H1 (cell line): ENCODE measurements at regions not wholly inside any gene's neighbourhood (a gene's known extent, or its start where the extent isn't known, plus 50 kb on each side); places are given as distances from the start of the nearest gene placed in this dataset.

Source experiments
- CTCF ChIA-PET: fragments of 300-600 bp; sonication (Branson Sonifier 250); formaldehyde crosslinking; loops from one replicate; lab custom pipeline; 2021; ENCODE audit not compliant: partially characterized antibody; lab: Charles Lee
- POLR2A ChIA-PET: fragments of 300-600 bp; sonication (Branson Sonifier 250); formaldehyde crosslinking; loops from one replicate; lab custom pipeline; 2021; ENCODE audit warnings: inconsistent platforms; ENCODE audit not compliant: partially characterized antibody; lab: Charles Lee
- DNase-seq, 2 experiments: peaks; one replicate each; pipeline versions ENCODE4 v3.0.0 to v3.0.0-alpha.2; 2010 to 2022; ENCODE audit warnings: low spot score in 2 of 2, low read depth in 1 of 2, mixed read lengths in 1 of 2
- FAIRE-seq: peaks from 2 replicates; lab custom pipeline; 2011; peaks lifted over from hg19 to GRCh38; lab: Jason Lieb, UNC
- H2AFZ ChIP-seq: 2 replicates; pipeline ENCODE4 v1.8.1; 2012; ENCODE audit warnings: low read length, inconsistent platforms
- H2AK5ac ChIP-seq: 2 replicates; pipeline ENCODE4 v1.6.1; 2013; ENCODE audit warnings: low read depth, low read length
- H2BK120ac ChIP-seq: replicated peaks from 2 replicates; pipeline ENCODE3; 2013; ENCODE audit warnings: low read depth, low read length, inconsistent platforms
- H2BK12ac ChIP-seq: 2 replicates; pipeline ENCODE4 v1.6.1; 2013; ENCODE audit warnings: low read depth, low read length
- H2BK15ac ChIP-seq: 2 replicates; pipeline ENCODE4 v1.6.1; 2013; ENCODE audit warnings: low read length
- H2BK20ac ChIP-seq: 2 replicates; pipeline ENCODE4 v1.6.1; 2013; ENCODE audit warnings: low read length
- H2BK5ac ChIP-seq: 2 replicates; pipeline ENCODE4 v1.6.1; 2013; ENCODE audit warnings: low read depth, low read length
- H3K14ac ChIP-seq: 2 replicates; pipeline ENCODE4 v1.6.1; 2013; ENCODE audit warnings: inconsistent platforms; ENCODE audit not compliant: insufficient read length
- H3K18ac ChIP-seq: 2 replicates; pipeline ENCODE4 v1.6.1; 2013; ENCODE audit warnings: low read length; ENCODE audit errors: extremely low read depth
- H3K23ac ChIP-seq: 2 replicates; pipeline ENCODE4 v1.6.1; 2013; ENCODE audit warnings: inconsistent platforms; ENCODE audit not compliant: insufficient read length
- H3K23me2 ChIP-seq: 2 replicates; pipeline ENCODE4 v1.6.1; 2013; ENCODE audit warnings: low read depth, low read length
- H3K27ac ChIP-seq: 2 replicates; pipeline ENCODE4 v1.6.1; 2011; ENCODE audit warnings: low read depth, low read length, inconsistent platforms
- H3K27me3 ChIP-seq, 4 experiments: replicated peaks in 1 of 4; 1 replicate in 1 of 4; 2 replicates in 3 of 4; pipeline versions ENCODE4 v1.6.1 to v1.8.1; 2011 to 2013; ENCODE audit warnings: low read length in 3 of 4, mild to moderate bottlenecking in 3 of 4, inconsistent platforms in 2 of 4, mixed read lengths in 2 of 4, moderate library complexity in 1 of 4; ENCODE audit not compliant: control insufficient read depth in 3 of 4, insufficient read depth in 3 of 4; ENCODE audit errors: extremely low read depth in 1 of 4
- H3K36me3 ChIP-seq, 4 experiments: 2 replicates each; pipeline versions ENCODE4 v1.6.1 to v1.8.1; 2011 to 2013; ENCODE audit warnings: mild to moderate bottlenecking in 4 of 4, low read length in 3 of 4, moderate library complexity in 2 of 4, control low read depth in 1 of 4, inconsistent platforms in 1 of 4; ENCODE audit not compliant: insufficient read depth in 4 of 4, control insufficient read depth in 2 of 4
- H3K4ac ChIP-seq: replicated peaks from 2 replicates; pipeline ENCODE3; 2013; ENCODE audit warnings: low read length, low read depth, mixed read lengths, inconsistent platforms; ENCODE audit not compliant: insufficient read length
- H3K4me1 ChIP-seq, 4 experiments: replicated peaks in 1 of 4; 1 replicate in 1 of 4; 2 replicates in 3 of 4; pipeline versions ENCODE4 v1.6.1 to v1.8.1; 2011 to 2013; ENCODE audit warnings: low read length in 3 of 4, inconsistent platforms in 2 of 4, mixed read lengths in 1 of 4; ENCODE audit not compliant: insufficient read depth in 4 of 4, control insufficient read depth in 3 of 4
- H3K4me2 ChIP-seq, 2 experiments: 2 replicates each; pipeline versions ENCODE4 v1.6.1 to v1.8.1; 2011 to 2013; ENCODE audit warnings: low read depth in 2 of 2, low read length in 2 of 2, control low read depth in 1 of 2, inconsistent platforms in 1 of 2, mild to moderate bottlenecking in 1 of 2; ENCODE audit not compliant: insufficient read depth in 1 of 2
- H3K4me3 ChIP-seq, 4 experiments: fragments of 200-600, 300-600 bp in 1 of 4; sonication (generic), shearing (Covaris generic), sonication (Bioruptor Twin) in 1 of 4; 2 replicates each; pipeline versions ENCODE4 v1.5.1 to v1.8.1; 2011 to 2016; ENCODE audit warnings: low read length in 4 of 4, low read depth in 3 of 4, control low read depth in 2 of 4, inconsistent platforms in 2 of 4, mild to moderate bottlenecking in 2 of 4, mixed read lengths in 1 of 4, moderate library complexity in 1 of 4; ENCODE audit not compliant: insufficient read depth in 2 of 4; ENCODE audit errors: extremely low read depth in 1 of 4
- H3K56ac ChIP-seq: replicated peaks from 2 replicates; pipeline ENCODE3; 2013; ENCODE audit warnings: low read depth, mild to moderate bottlenecking, mixed read lengths, low read length, inconsistent platforms; ENCODE audit not compliant: insufficient read length
- H3K79me1 ChIP-seq: 2 replicates; pipeline ENCODE4 v1.6.1; 2013; ENCODE audit warnings: low read depth, low read length, control low read depth
- H3K79me2 ChIP-seq, 2 experiments: 2 replicates each; pipeline versions ENCODE4 v1.6.1 to v1.8.1; 2012 to 2013; ENCODE audit warnings: low read length in 2 of 2, mild to moderate bottlenecking in 2 of 2, inconsistent platforms in 1 of 2; ENCODE audit not compliant: insufficient read depth in 2 of 2, control insufficient read depth in 1 of 2
- H3K9ac ChIP-seq, 4 experiments: replicated peaks in 1 of 4; 1 replicate in 1 of 4; 2 replicates in 3 of 4; pipeline versions ENCODE4 v1.6.1 to v1.8.1; 2011 to 2013; ENCODE audit warnings: low read depth in 3 of 4, low read length in 3 of 4, control low read depth in 2 of 4, mild to moderate bottlenecking in 2 of 4, moderate library complexity in 2 of 4, inconsistent platforms in 1 of 4; ENCODE audit errors: extremely low read depth in 1 of 4
- H3K9me3 ChIP-seq, 2 experiments: 2 replicates each; pipeline versions ENCODE4 v1.6.1 to v1.8.1; 2012 to 2013; ENCODE audit warnings: mild to moderate bottlenecking in 2 of 2, moderate library complexity in 2 of 2, control low read depth in 1 of 2, inconsistent platforms in 1 of 2, low read depth in 1 of 2, low read length in 1 of 2, mixed read lengths in 1 of 2; ENCODE audit not compliant: insufficient read depth in 2 of 2
- H4K20me1 ChIP-seq, 2 experiments: replicated peaks in 1 of 2; 2 replicates each; pipeline versions ENCODE3 to v1.8.1; 2011 to 2013; ENCODE audit warnings: inconsistent platforms in 2 of 2, low read length in 2 of 2, mild to moderate bottlenecking in 1 of 2; ENCODE audit not compliant: insufficient read depth in 2 of 2, control insufficient read depth in 1 of 2
- H4K5ac ChIP-seq: 2 replicates; pipeline ENCODE4 v1.6.1; 2013; ENCODE audit warnings: low read length, low read depth, mixed read lengths, inconsistent platforms; ENCODE audit not compliant: insufficient read length
- H4K8ac ChIP-seq: 2 replicates; pipeline ENCODE4 v1.8.0; 2013; ENCODE audit warnings: mild to moderate bottlenecking, moderate library complexity, low read length, inconsistent platforms; ENCODE audit not compliant: insufficient read depth; ENCODE audit errors: extremely low read depth
- H4K91ac ChIP-seq: replicated peaks from 2 replicates; pipeline ENCODE3; 2013; ENCODE audit warnings: low read length, mixed read lengths, inconsistent platforms; ENCODE audit not compliant: insufficient read length
- WGBS, 2 experiments: shearing (Covaris generic) in 1 of 2; methylation state at CpG; one replicate each; pipeline versions ENCODE4 v1.1.6 to v1.1.7; 2013 to 2015; ENCODE audit warnings: low lambda C conversion rate in 2 of 2, mixed read lengths in 2 of 2, inconsistent platforms in 1 of 2, low coverage in 1 of 2, missing lambda C conversion rate in 1 of 2; ENCODE audit not compliant: insufficient replicate concordance in 2 of 2, insufficient coverage in 1 of 2, insufficient read length in 1 of 2; ENCODE audit errors: extremely low coverage in 1 of 2, missing lambda C conversion rate in 1 of 2; 5-methylcytosine and 5-hydroxymethylcytosine counted together
- TF ChIP-seq, protein P1 (sequence below): fragments of 300-600 bp; sonication (generic); IDR thresholded peaks from 2 replicates; pipeline ENCODE4 v1.7.1; 2012; ENCODE audit warnings: low read length, moderate library complexity, mild to moderate bottlenecking, inconsistent platforms; ENCODE audit not compliant: insufficient replicate concordance

DNA sequence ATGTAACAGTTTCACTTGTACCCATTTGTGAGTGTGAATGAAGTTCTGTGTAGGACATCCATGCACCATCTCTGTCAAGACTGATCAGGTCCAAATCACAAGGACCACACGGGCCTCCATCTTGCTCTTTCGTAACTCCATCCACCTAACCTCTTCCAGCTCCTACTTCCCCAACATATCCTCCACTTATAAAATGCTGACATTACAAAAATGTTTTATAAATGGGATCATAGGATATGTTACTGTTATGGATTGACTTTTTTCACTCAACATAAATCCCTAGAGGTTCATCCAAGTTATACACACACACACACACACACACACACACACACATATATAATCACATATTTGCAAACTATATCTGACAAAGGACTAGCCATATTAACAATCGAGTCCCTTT, 476.8 kb downstream of the ZNF516 start:
- Histone ChIP-seq H2BK5ac (no peak overlapping the region), H4K8ac (no peak overlapping the region), H3K9me3 (no peaks in the 10 kb centered on the region), H2BK20ac (no peak overlapping the region), H3K23me2 (no peaks in the 10 kb centered on the region), H3K56ac (no peak overlapping the region), H3K27ac (no peak overlapping the region), H3K4me2 (no peak overlapping the region), H3K4ac (no peak overlapping the region), H4K20me1 (no peaks in the 10 kb centered on the region), H4K91ac (no peak overlapping the region), H3K36me3 (no peaks in the 10 kb centered on the region), H4K5ac (no peak overlapping the region), H3K79me2 (no peaks in the 10 kb centered on the region), H3K4me1 (no peaks in the 10 kb centered on the region), H2BK120ac (no peak overlapping the region), H3K23ac (no peak overlapping the region), H2BK15ac (no peak overlapping the region), H2BK12ac (no peak overlapping the region), H3K79me1 (no peaks in the 10 kb centered on the region), H3K27me3 (no peaks in the 10 kb centered on the region), H3K9ac (no peak overlapping the region), H3K18ac (no peak overlapping the region), H3K4me3 (no peak overlapping the region), H2AFZ (no peak overlapping the region), H2AK5ac (no peak overlapping the region), H3K14ac (no peak overlapping the region)
- 95 to 100% methylated on average over 1 to 3 of the region's 3 CpGs for WGBS, 2 experiments
- FAIRE-seq (no peak), DNase-seq (no peak)
- ChIA-PET POLR2A (no interaction called here), CTCF (interaction anchor here (1.1 to 1.2 kb wide), 2 partner anchors 9 to 25 kb away, joined by 3 read pairs; no protein-coding TSS in a partner anchor)
- TF ChIP-seq, protein P1, sequence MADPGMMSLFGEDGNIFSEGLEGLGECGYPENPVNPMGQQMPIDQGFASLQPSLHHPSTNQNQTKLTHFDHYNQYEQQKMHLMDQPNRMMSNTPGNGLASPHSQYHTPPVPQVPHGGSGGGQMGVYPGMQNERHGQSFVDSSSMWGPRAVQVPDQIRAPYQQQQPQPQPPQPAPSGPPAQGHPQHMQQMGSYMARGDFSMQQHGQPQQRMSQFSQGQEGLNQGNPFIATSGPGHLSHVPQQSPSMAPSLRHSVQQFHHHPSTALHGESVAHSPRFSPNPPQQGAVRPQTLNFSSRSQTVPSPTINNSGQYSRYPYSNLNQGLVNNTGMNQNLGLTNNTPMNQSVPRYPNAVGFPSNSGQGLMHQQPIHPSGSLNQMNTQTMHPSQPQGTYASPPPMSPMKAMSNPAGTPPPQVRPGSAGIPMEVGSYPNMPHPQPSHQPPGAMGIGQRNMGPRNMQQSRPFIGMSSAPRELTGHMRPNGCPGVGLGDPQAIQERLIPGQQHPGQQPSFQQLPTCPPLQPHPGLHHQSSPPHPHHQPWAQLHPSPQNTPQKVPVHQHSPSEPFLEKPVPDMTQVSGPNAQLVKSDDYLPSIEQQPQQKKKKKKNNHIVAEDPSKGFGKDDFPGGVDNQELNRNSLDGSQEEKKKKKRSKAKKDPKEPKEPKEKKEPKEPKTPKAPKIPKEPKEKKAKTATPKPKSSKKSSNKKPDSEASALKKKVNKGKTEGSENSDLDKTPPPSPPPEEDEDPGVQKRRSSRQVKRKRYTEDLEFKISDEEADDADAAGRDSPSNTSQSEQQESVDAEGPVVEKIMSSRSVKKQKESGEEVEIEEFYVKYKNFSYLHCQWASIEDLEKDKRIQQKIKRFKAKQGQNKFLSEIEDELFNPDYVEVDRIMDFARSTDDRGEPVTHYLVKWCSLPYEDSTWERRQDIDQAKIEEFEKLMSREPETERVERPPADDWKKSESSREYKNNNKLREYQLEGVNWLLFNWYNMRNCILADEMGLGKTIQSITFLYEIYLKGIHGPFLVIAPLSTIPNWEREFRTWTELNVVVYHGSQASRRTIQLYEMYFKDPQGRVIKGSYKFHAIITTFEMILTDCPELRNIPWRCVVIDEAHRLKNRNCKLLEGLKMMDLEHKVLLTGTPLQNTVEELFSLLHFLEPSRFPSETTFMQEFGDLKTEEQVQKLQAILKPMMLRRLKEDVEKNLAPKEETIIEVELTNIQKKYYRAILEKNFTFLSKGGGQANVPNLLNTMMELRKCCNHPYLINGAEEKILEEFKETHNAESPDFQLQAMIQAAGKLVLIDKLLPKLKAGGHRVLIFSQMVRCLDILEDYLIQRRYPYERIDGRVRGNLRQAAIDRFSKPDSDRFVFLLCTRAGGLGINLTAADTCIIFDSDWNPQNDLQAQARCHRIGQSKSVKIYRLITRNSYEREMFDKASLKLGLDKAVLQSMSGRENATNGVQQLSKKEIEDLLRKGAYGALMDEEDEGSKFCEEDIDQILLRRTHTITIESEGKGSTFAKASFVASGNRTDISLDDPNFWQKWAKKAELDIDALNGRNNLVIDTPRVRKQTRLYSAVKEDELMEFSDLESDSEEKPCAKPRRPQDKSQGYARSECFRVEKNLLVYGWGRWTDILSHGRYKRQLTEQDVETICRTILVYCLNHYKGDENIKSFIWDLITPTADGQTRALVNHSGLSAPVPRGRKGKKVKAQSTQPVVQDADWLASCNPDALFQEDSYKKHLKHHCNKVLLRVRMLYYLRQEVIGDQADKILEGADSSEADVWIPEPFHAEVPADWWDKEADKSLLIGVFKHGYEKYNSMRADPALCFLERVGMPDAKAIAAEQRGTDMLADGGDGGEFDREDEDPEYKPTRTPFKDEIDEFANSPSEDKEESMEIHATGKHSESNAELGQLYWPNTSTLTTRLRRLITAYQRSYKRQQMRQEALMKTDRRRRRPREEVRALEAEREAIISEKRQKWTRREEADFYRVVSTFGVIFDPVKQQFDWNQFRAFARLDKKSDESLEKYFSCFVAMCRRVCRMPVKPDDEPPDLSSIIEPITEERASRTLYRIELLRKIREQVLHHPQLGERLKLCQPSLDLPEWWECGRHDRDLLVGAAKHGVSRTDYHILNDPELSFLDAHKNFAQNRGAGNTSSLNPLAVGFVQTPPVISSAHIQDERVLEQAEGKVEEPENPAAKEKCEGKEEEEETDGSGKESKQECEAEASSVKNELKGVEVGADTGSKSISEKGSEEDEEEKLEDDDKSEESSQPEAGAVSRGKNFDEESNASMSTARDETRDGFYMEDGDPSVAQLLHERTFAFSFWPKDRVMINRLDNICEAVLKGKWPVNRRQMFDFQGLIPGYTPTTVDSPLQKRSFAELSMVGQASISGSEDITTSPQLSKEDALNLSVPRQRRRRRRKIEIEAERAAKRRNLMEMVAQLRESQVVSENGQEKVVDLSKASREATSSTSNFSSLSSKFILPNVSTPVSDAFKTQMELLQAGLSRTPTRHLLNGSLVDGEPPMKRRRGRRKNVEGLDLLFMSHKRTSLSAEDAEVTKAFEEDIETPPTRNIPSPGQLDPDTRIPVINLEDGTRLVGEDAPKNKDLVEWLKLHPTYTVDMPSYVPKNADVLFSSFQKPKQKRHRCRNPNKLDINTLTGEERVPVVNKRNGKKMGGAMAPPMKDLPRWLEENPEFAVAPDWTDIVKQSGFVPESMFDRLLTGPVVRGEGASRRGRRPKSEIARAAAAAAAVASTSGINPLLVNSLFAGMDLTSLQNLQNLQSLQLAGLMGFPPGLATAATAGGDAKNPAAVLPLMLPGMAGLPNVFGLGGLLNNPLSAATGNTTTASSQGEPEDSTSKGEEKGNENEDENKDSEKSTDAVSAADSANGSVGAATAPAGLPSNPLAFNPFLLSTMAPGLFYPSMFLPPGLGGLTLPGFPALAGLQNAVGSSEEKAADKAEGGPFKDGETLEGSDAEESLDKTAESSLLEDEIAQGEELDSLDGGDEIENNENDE, result no peak
